Mesodermal cell (in vitro differentiated cells): ENCODE measurements at regions not wholly inside any gene's neighbourhood (a gene's known extent, or its start where the extent isn't known, plus 50 kb on each side); places are given as distances from the start of the nearest gene placed in this dataset.

Experiments
- H3K27ac ChIP-seq: 2 replicates; pipeline ENCODE4 v1.7.0; 2013; ENCODE audit warnings: mild to moderate bottlenecking, low read depth, low read length, moderate library complexity; ENCODE audit not compliant: severe bottlenecking
- H3K36me3 ChIP-seq: 2 replicates; pipeline ENCODE4 v1.7.1; 2013; ENCODE audit warnings: mild to moderate bottlenecking, low read length, moderate library complexity; ENCODE audit not compliant: control insufficient read depth, insufficient read depth
- H3K4me1 ChIP-seq: one replicate; pipeline ENCODE4 v1.7.1; 2013; ENCODE audit warnings: mild to moderate bottlenecking, low read length; ENCODE audit not compliant: insufficient read depth, control insufficient read depth, poor library complexity, severe bottlenecking
- H3K4me3 ChIP-seq: 2 replicates; pipeline ENCODE4 v1.7.0; 2013; ENCODE audit warnings: low read length, control low read depth, mild to moderate bottlenecking; ENCODE audit not compliant: insufficient read depth, poor library complexity, severe bottlenecking; ENCODE audit errors: extremely low read depth
- H3K9me3 ChIP-seq: 2 replicates; pipeline ENCODE4 v1.7.1; 2013; ENCODE audit warnings: mild to moderate bottlenecking, low read length, moderate library complexity; ENCODE audit not compliant: control insufficient read depth
- WGBS, 2 experiments: methylation state at CpG; one replicate each; pipeline ENCODE4 v1.1.5; 2013; ENCODE audit warnings: missing lambda C conversion rate in 2 of 2; ENCODE audit not compliant: insufficient coverage in 2 of 2; 5-methylcytosine and 5-hydroxymethylcytosine counted together

GRCh38 chr4:89482926-89483595 lies 175.5 kb upstream of the GPRIN3 start:
- H3K27ac ChIP-seq = no peak overlapping the region
- WGBS, 2 experiments = 94 to 97% methylated on average over 5 to 6 of the region's 8 CpGs
- no peak overlapping the region for H3K4me3 ChIP-seq
- no peaks in the 10 kb centered on the region for H3K4me1 ChIP-seq
- H3K36me3 ChIP-seq = no peaks in the 10 kb centered on the region
- H3K9me3 ChIP-seq = no peaks in the 10 kb centered on the region

- Histone ChIP-seq H3K4me3 (no peak overlapping the region), H3K36me3 (no peaks in the 10 kb centered on the region), H3K27ac (no peak overlapping the region), H3K9me3 (no peaks in the 10 kb centered on the region), H3K4me1 (no peaks in the 10 kb centered on the region)
These were observed 174.7 kb upstream of the GPRIN3 start for GRCh38 chr4:89482251-89482650.

- Histone ChIP-seq H3K27ac (no peak overlapping the region), H3K4me3 (no peak overlapping the region), H3K9me3 (no peaks in the 10 kb centered on the region), H3K4me1 (no peaks in the 10 kb centered on the region), H3K36me3 (no peaks in the 10 kb centered on the region)
- 97 to 100% methylated on average over 3 to 4 of the region's 5 CpGs for WGBS, 2 experiments
These were observed 162.4 kb upstream of the GPRIN3 start for GRCh38 chr4:89469930-89470375.

GRCh38 chr4:89469516-89469915 lies 161.9 kb upstream of the GPRIN3 start:
- H3K4me3 ChIP-seq = no peak overlapping the region
- no peaks in the 10 kb centered on the region for H3K4me1 ChIP-seq
- H3K27ac ChIP-seq = no peak overlapping the region
- no peaks in the 10 kb centered on the region for H3K36me3 ChIP-seq
- H3K9me3 ChIP-seq = no peaks in the 10 kb centered on the region

- Histone ChIP-seq H3K27ac (no peak overlapping the region), H3K4me1 (no peaks in the 10 kb centered on the region), H3K36me3 (no peaks in the 10 kb centered on the region), H3K4me3 (no peak overlapping the region), H3K9me3 (no peaks in the 10 kb centered on the region)
- WGBS, 2 experiments = 92 to 94% methylated on average over 2 of the region's 2 CpGs
These were observed 161.0 kb upstream of the GPRIN3 start for GRCh38 chr4:89468602-89469001.

GRCh38 chr4:89463341-89463740 lies 155.7 kb upstream of the GPRIN3 start:
- Histone ChIP-seq H3K36me3 (no peaks in the 10 kb centered on the region), H3K9me3 (no peaks in the 10 kb centered on the region), H3K4me1 (no peaks in the 10 kb centered on the region), H3K4me3 (no peak overlapping the region), H3K27ac (no peak overlapping the region)

- no peaks in the 10 kb centered on the region for H3K36me3 ChIP-seq
- peaks cover 12% of the 10 kb centered on the region for H3K9me3 ChIP-seq
- H3K27ac ChIP-seq = no peak overlapping the region
- no peaks in the 10 kb centered on the region for H3K4me1 ChIP-seq
- no peak overlapping the region for H3K4me3 ChIP-seq
- WGBS, 2 experiments = no CpG with 5 or more reads among the region's 1 CpG
These were observed 139.9 kb upstream of the GPRIN3 start for GRCh38 chr4:89447543-89447942.

GRCh38 chr4:89446193-89446592 lies 138.6 kb upstream of the GPRIN3 start:
- Histone ChIP-seq H3K4me3 (no peak overlapping the region), H3K9me3 (peaks cover 12% of the 10 kb centered on the region), H3K36me3 (no peaks in the 10 kb centered on the region), H3K27ac (no peak overlapping the region), H3K4me1 (no peaks in the 10 kb centered on the region)
- 86 to 100% methylated on average over 1 of the region's 2 CpGs for WGBS, 2 experiments

- H3K4me3 ChIP-seq = no peak overlapping the region
- no peak overlapping the region for H3K27ac ChIP-seq
- H3K36me3 ChIP-seq = no peaks in the 10 kb centered on the region
- WGBS, 2 experiments = 73 to 78% methylated on average over 2 of the region's 2 CpGs
- H3K9me3 ChIP-seq = no peaks in the 10 kb centered on the region
- H3K4me1 ChIP-seq = no peaks in the 10 kb centered on the region
These were observed 131.9 kb upstream of the GPRIN3 start for GRCh38 chr4:89439533-89439932.

- H3K4me3 ChIP-seq = no peak overlapping the region
- H3K27ac ChIP-seq = no peak overlapping the region
- H3K4me1 ChIP-seq = no peaks in the 10 kb centered on the region
- no peaks in the 10 kb centered on the region for H3K36me3 ChIP-seq
- 83 to 85% methylated on average over 12 of the region's 14 CpGs for WGBS, 2 experiments
- H3K9me3 ChIP-seq = no peaks in the 10 kb centered on the region
These were observed 130.7 kb upstream of the GPRIN3 start for GRCh38 chr4:89438102-89438831.

GRCh38 chr4:89434364-89434988 lies 126.9 kb upstream of the GPRIN3 start:
- no peak overlapping the region for H3K4me3 ChIP-seq
- H3K9me3 ChIP-seq = no peaks in the 10 kb centered on the region
- H3K36me3 ChIP-seq = no peaks in the 10 kb centered on the region
- no peak overlapping the region for H3K27ac ChIP-seq
- 33 to 63% methylated on average over 1 of the region's 3 CpGs for WGBS, 2 experiments
- H3K4me1 ChIP-seq = no peaks in the 10 kb centered on the region
